Testis (tissue), 2 donors: ENCODE measurements at regions not wholly inside any gene's neighbourhood (a gene's known extent, or its start where the extent isn't known, plus 50 kb on each side); places are given as distances from the start of the nearest gene placed in this dataset.

Experiments
- DNase-seq: peaks from one replicate; pipeline ENCODE4 v3.0.0-alpha.2; 2019
- H3K27ac ChIP-seq, 2 donors: fragments of 200-600 bp; sonication (generic); one replicate each; pipeline ENCODE4 v1.5.1; 2019
- H3K27me3 ChIP-seq: fragments of 200-600 bp; sonication (generic); one replicate; pipeline ENCODE4 v1.5.1; 2019
- H3K36me3 ChIP-seq: fragments of 200-600 bp; sonication (generic); one replicate; pipeline ENCODE4 v1.5.1; 2017; ENCODE audit warnings: low read depth; ENCODE audit errors: missing control alignments
- H3K4me1 ChIP-seq: fragments of 200-600 bp; sonication (generic); one replicate; pipeline ENCODE4 v1.5.1; 2019
- H3K4me3 ChIP-seq, 2 donors: fragments of 200-600 bp; sonication (generic); one replicate each; pipeline ENCODE4 v1.5.1; 2017 to 2019
- H3K9me3 ChIP-seq: fragments of 200-600 bp; sonication (generic); one replicate; pipeline ENCODE4 v1.5.1; 2017
- POLR2A ChIP-seq: fragments of 450-650 bp; IDR thresholded peaks from one replicate; pipeline ENCODE4 v1.6.1; 2017; ENCODE audit warnings: antibody characterized with exemption, mild to moderate bottlenecking, moderate library complexity
- WGBS, 2 donors: methylation state at CpG; one replicate each; pipeline ENCODE4 v1.1.5; 2018; 5-methylcytosine and 5-hydroxymethylcytosine counted together
- intact Hi-C: fragments of 100-400 bp; cut with DNase I; formaldehyde crosslinking; loops from one replicate; pipeline ENCODE4 v1.15.1; 2023; ENCODE audit warnings: low total_unique reads
- TF ChIP-seq, protein P1 (sequence below), 3 experiments: fragments of 450-650 bp in 2 of 3; fragments of 200-600 bp in 1 of 3; sonication (generic) in 1 of 3; IDR thresholded peaks; one replicate each; pipeline ENCODE4 v1.5.1; 2016 to 2019; ENCODE audit warnings: antibody characterized with exemption in 3 of 3, mild to moderate bottlenecking in 2 of 3, moderate library complexity in 1 of 3

DNA sequence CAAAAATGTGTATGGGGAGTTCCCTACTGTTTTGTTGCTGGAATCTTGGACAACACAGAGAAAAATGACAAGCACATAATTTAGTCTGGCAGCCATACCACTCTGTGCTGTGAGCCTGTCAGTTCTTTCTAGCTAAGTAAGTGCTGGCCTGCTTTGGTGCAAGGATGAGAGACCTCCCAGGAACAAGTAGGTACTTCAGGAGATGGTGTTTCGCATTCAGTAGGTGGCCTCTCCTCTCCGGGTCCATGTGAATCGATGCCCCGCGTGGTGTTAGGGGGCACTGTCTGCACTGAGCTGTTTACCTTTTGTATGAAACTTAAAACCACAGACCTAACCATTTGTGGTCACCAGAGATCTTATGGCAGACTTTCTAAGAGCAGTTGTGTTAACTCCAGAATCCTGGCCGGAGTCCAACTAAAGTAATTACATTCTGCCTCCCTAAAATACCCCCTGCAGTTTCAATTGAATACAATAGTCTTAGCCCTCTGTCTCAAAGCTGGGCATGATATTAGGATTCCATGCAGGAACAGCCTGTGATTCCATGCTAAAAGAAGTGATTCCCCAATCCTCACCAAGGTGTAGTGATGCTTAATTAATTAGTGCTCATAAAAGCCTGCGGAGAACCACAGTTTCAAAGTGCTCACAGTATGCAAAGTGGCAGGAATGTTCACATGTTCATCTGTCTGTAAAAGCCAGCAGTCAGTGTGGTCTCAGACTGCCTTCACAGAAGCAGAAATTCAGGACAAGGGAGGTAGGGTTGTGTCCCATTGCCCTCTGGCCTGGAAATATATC lies 64.2 kb downstream of the LLPH start:
- Histone ChIP-seq H3K36me3 (no peaks in the 10 kb centered on the region), H3K4me3 (no peak overlapping the region), H3K27me3 (no peaks in the 10 kb centered on the region), H3K27ac (no peak overlapping the region), H3K9me3 (no peaks in the 10 kb centered on the region), H3K4me1 (no peaks in the 10 kb centered on the region)
- TF ChIP-seq, protein P1, sequence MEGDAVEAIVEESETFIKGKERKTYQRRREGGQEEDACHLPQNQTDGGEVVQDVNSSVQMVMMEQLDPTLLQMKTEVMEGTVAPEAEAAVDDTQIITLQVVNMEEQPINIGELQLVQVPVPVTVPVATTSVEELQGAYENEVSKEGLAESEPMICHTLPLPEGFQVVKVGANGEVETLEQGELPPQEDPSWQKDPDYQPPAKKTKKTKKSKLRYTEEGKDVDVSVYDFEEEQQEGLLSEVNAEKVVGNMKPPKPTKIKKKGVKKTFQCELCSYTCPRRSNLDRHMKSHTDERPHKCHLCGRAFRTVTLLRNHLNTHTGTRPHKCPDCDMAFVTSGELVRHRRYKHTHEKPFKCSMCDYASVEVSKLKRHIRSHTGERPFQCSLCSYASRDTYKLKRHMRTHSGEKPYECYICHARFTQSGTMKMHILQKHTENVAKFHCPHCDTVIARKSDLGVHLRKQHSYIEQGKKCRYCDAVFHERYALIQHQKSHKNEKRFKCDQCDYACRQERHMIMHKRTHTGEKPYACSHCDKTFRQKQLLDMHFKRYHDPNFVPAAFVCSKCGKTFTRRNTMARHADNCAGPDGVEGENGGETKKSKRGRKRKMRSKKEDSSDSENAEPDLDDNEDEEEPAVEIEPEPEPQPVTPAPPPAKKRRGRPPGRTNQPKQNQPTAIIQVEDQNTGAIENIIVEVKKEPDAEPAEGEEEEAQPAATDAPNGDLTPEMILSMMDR (IDR thresholded peaks at IDR 0.05): no peak
- TF ChIP-seq POLR2A: no peak
- no peak for DNase-seq
- WGBS, 2 donors: 58 to 70% methylated on average over 7 of the region's 7 CpGs
- intact Hi-C loops: no loop called here

- Histone ChIP-seq H3K27me3 (no peaks in the 10 kb centered on the region), H3K27ac (no peak overlapping the region), H3K36me3 (no peaks in the 10 kb centered on the region), H3K4me3 (no peak overlapping the region), H3K4me1 (no peaks in the 10 kb centered on the region), H3K9me3 (no peaks in the 10 kb centered on the region)
- intact Hi-C loops: no loop called here
- DNase-seq: no peak
- 79 to 84% methylated on average over 3 of the region's 3 CpGs for WGBS, 2 donors
- no peak for TF ChIP-seq POLR2A
- TF ChIP-seq, protein P1 (IDR thresholded peaks at IDR 0.05): no peak
Measured at GRCh38 chr12:66065641-66066136, 64.9 kb downstream of the LLPH start.

- H3K4me1 ChIP-seq: no peaks in the 10 kb centered on the region
- H3K27ac ChIP-seq: no peak overlapping the region
- DNase-seq: no peak
- intact Hi-C loops: no loop called here
- H3K36me3 ChIP-seq: no peaks in the 10 kb centered on the region
- no peak overlapping the region for H3K4me3 ChIP-seq
- H3K9me3 ChIP-seq: no peaks in the 10 kb centered on the region
- TF ChIP-seq, protein P1 (IDR thresholded peaks at IDR 0.05): no peak
- no peak for TF ChIP-seq POLR2A
- H3K27me3 ChIP-seq: no peaks in the 10 kb centered on the region
- 89 to 92% methylated on average over 3 of the region's 3 CpGs for WGBS, 2 donors
Measured at GRCh38 chr12:66065150-66065549, 65.4 kb downstream of the LLPH start.

DNA sequence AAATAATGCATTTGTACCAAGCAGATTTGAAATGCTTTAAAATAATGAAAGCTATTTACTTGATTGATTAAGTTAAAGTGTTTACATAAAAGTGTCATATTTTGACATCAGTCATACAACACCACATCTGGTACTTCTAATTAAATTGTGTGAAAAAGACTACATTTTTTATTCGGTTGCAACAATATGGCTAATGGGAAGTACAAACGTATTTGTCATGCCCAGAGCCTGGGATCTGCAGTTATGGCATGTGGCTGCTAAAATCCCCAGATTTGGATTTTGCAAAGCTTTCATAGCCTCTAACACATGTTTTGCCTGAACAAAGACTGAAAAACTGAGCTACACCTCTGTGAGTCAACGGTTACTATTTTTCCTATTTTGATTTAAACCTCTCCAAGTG lies 66.6 kb downstream of the LLPH start:
- no peak for DNase-seq
- Histone ChIP-seq H3K9me3 (no peaks in the 10 kb centered on the region), H3K27ac (no peak overlapping the region), H3K4me3 (no peak overlapping the region), H3K4me1 (no peaks in the 10 kb centered on the region), H3K36me3 (no peaks in the 10 kb centered on the region), H3K27me3 (no peaks in the 10 kb centered on the region)
- no peak for TF ChIP-seq POLR2A
- TF ChIP-seq, protein P1 (IDR thresholded peaks at IDR 0.05): no peak
- intact Hi-C loops: no loop called here
- 80 to 88% methylated on average over 3 of the region's 3 CpGs for WGBS, 2 donors

DNA sequence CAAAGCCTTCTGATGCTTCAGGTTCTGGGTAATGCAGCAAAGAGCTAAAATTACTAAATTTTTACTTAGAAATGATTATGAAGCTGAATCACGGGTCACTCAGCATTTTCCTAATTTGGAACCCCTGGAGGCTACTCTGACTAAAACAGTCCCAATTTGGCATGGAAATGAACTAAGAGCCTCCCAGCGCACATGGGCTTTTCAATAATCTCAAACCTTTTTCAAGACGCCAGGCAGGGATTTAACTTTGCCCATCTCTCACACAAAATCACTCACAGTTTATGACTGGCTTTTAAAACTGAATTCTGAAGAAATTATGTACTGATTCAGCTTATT lies 68.3 kb downstream of the LLPH start:
- no peaks in the 10 kb centered on the region for H3K27me3 ChIP-seq
- H3K4me1 ChIP-seq: no peaks in the 10 kb centered on the region
- intact Hi-C loops: no loop called here
- TF ChIP-seq POLR2A: no peak
- TF ChIP-seq, protein P1 (IDR thresholded peaks at IDR 0.05): no peak
- no peaks in the 10 kb centered on the region for H3K36me3 ChIP-seq
- H3K4me3 ChIP-seq: no peak overlapping the region
- 63 to 66% methylated on average over 3 of the region's 3 CpGs for WGBS, 2 donors
- no peak overlapping the region for H3K27ac ChIP-seq
- DNase-seq: no peak
- H3K9me3 ChIP-seq: no peaks in the 10 kb centered on the region
